HTR-8/SVneo (cell line): ENCODE measurements at regions not wholly inside any gene's neighbourhood (a gene's known extent, or its start where the extent isn't known, plus 50 kb on each side); places are given as distances from the start of the nearest gene placed in this dataset.

Experiments used
- DNase-seq: peaks from one replicate; pipeline ENCODE4 v3.0.0; 2011; ENCODE audit warnings: low spot score, mixed read lengths; ENCODE audit not compliant: insufficient read length
- FAIRE-seq: peaks from 2 replicates; lab custom pipeline; 2011; peaks lifted over from hg19 to GRCh38; lab: Jason Lieb, UNC

- no peak for FAIRE-seq
- DNase-seq = no peak
Measured at GRCh38 chr7:52114509-52114908, 797.9 kb upstream of the COBL start.

GRCh38 chr7:52114056-52114455 is 797.4 kb upstream of the COBL start:
- no peak for FAIRE-seq

GRCh38 chr7:52107355-52107754 is 790.7 kb upstream of the COBL start:
- no peak for FAIRE-seq
- no peak for DNase-seq

More at GRCh38 chr7:52114056-52114455, 797.4 kb upstream of the COBL start:
- no peak for DNase-seq

GRCh38 chr7:52095861-52096260 is 779.3 kb upstream of the COBL start:
- FAIRE-seq = no peak

GRCh38 chr7:52091996-52092395 is 775.4 kb upstream of the COBL start:
- FAIRE-seq = no peak
- DNase-seq = no peak

More at GRCh38 chr7:52095861-52096260, 779.3 kb upstream of the COBL start:
- DNase-seq = no peak

- no peak for DNase-seq
- no peak for FAIRE-seq
Measured at GRCh38 chr7:52091101-52091500, 774.5 kb upstream of the COBL start.

- no peak for DNase-seq
- FAIRE-seq = no peak
Measured at GRCh38 chr7:52088008-52088901, 771.6 kb upstream of the COBL start.

GRCh38 chr7:52085610-52086009 is 769.0 kb upstream of the COBL start:
- DNase-seq = no peak
- no peak for FAIRE-seq

- DNase-seq (no peak), FAIRE-seq (no peak)
Measured at GRCh38 chr7:52080493-52080892, 763.9 kb upstream of the COBL start.

- FAIRE-seq (no peak), DNase-seq (no peak)
Measured at GRCh38 chr7:52079726-52080125, 763.1 kb upstream of the COBL start.

- FAIRE-seq (no peak), DNase-seq (no peak)
Measured at GRCh38 chr7:52077571-52077970, 761.0 kb upstream of the COBL start.

GRCh38 chr7:52074912-52075311 is 758.3 kb upstream of the COBL start:
- DNase-seq (no peak), FAIRE-seq (no peak)

- DNase-seq (no peak), FAIRE-seq (no peak)
Measured at GRCh38 chr7:52074071-52074470, 757.5 kb upstream of the COBL start.

GRCh38 chr7:52071744-52072143 is 755.1 kb upstream of the COBL start:
- DNase-seq = no peak
- FAIRE-seq = no peak

GRCh38 chr7:52064493-52064892 is 747.9 kb upstream of the COBL start:
- FAIRE-seq = no peak
- no peak for DNase-seq

GRCh38 chr7:52061666-52062065 is 745.1 kb upstream of the COBL start:
- DNase-seq = no peak
- no peak for FAIRE-seq

- FAIRE-seq (no peak), DNase-seq (no peak)
Measured at GRCh38 chr7:52053525-52053924, 736.9 kb upstream of the COBL start.

- FAIRE-seq (no peak), DNase-seq (no peak)
Measured at GRCh38 chr7:52030722-52031121, 714.1 kb upstream of the COBL start.

GRCh38 chr7:52026140-52026539 is 709.5 kb upstream of the COBL start:
- DNase-seq = no peak
- no peak for FAIRE-seq

GRCh38 chr7:52021343-52021742 is 704.7 kb upstream of the COBL start:
- FAIRE-seq = no peak
- DNase-seq = no peak

GRCh38 chr7:52018680-52019054 is 702.1 kb upstream of the COBL start:
- FAIRE-seq (no peak), DNase-seq (no peak)
